H1 (cell line): ENCODE measurements at regions not wholly inside any gene's neighbourhood (a gene's known extent, or its start where the extent isn't known, plus 50 kb on each side); places are given as distances from the start of the nearest gene placed in this dataset.

ENCODE experiments used
- CTCF ChIA-PET: fragments of 300-600 bp; sonication (Branson Sonifier 250); formaldehyde crosslinking; loops from one replicate; lab custom pipeline; 2021; ENCODE audit not compliant: partially characterized antibody; lab: Charles Lee
- POLR2A ChIA-PET: fragments of 300-600 bp; sonication (Branson Sonifier 250); formaldehyde crosslinking; loops from one replicate; lab custom pipeline; 2021; ENCODE audit warnings: inconsistent platforms; ENCODE audit not compliant: partially characterized antibody; lab: Charles Lee
- DNase-seq, 2 experiments: peaks; one replicate each; pipeline versions ENCODE4 v3.0.0 to v3.0.0-alpha.2; 2010 to 2022; ENCODE audit warnings: low spot score in 2 of 2, low read depth in 1 of 2, mixed read lengths in 1 of 2
- FAIRE-seq: peaks from 2 replicates; lab custom pipeline; 2011; peaks lifted over from hg19 to GRCh38; lab: Jason Lieb, UNC
- H2AFZ ChIP-seq: 2 replicates; pipeline ENCODE4 v1.8.1; 2012; ENCODE audit warnings: low read length, inconsistent platforms
- H2AK5ac ChIP-seq: 2 replicates; pipeline ENCODE4 v1.6.1; 2013; ENCODE audit warnings: low read depth, low read length
- H2BK120ac ChIP-seq: replicated peaks from 2 replicates; pipeline ENCODE3; 2013; ENCODE audit warnings: low read depth, low read length, inconsistent platforms
- H2BK12ac ChIP-seq: 2 replicates; pipeline ENCODE4 v1.6.1; 2013; ENCODE audit warnings: low read depth, low read length
- H2BK15ac ChIP-seq: 2 replicates; pipeline ENCODE4 v1.6.1; 2013; ENCODE audit warnings: low read length
- H2BK20ac ChIP-seq: 2 replicates; pipeline ENCODE4 v1.6.1; 2013; ENCODE audit warnings: low read length
- H2BK5ac ChIP-seq: 2 replicates; pipeline ENCODE4 v1.6.1; 2013; ENCODE audit warnings: low read depth, low read length
- H3K14ac ChIP-seq: 2 replicates; pipeline ENCODE4 v1.6.1; 2013; ENCODE audit warnings: inconsistent platforms; ENCODE audit not compliant: insufficient read length
- H3K18ac ChIP-seq: 2 replicates; pipeline ENCODE4 v1.6.1; 2013; ENCODE audit warnings: low read length; ENCODE audit errors: extremely low read depth
- H3K23ac ChIP-seq: 2 replicates; pipeline ENCODE4 v1.6.1; 2013; ENCODE audit warnings: inconsistent platforms; ENCODE audit not compliant: insufficient read length
- H3K23me2 ChIP-seq: 2 replicates; pipeline ENCODE4 v1.6.1; 2013; ENCODE audit warnings: low read depth, low read length
- H3K27ac ChIP-seq: 2 replicates; pipeline ENCODE4 v1.6.1; 2011; ENCODE audit warnings: low read depth, low read length, inconsistent platforms
- H3K27me3 ChIP-seq, 4 experiments: replicated peaks in 1 of 4; 1 replicate in 1 of 4; 2 replicates in 3 of 4; pipeline versions ENCODE4 v1.6.1 to v1.8.1; 2011 to 2013; ENCODE audit warnings: low read length in 3 of 4, mild to moderate bottlenecking in 3 of 4, inconsistent platforms in 2 of 4, mixed read lengths in 2 of 4, moderate library complexity in 1 of 4; ENCODE audit not compliant: control insufficient read depth in 3 of 4, insufficient read depth in 3 of 4; ENCODE audit errors: extremely low read depth in 1 of 4
- H3K36me3 ChIP-seq, 4 experiments: 2 replicates each; pipeline versions ENCODE4 v1.6.1 to v1.8.1; 2011 to 2013; ENCODE audit warnings: mild to moderate bottlenecking in 4 of 4, low read length in 3 of 4, moderate library complexity in 2 of 4, control low read depth in 1 of 4, inconsistent platforms in 1 of 4; ENCODE audit not compliant: insufficient read depth in 4 of 4, control insufficient read depth in 2 of 4
- H3K4ac ChIP-seq: replicated peaks from 2 replicates; pipeline ENCODE3; 2013; ENCODE audit warnings: low read length, low read depth, mixed read lengths, inconsistent platforms; ENCODE audit not compliant: insufficient read length
- H3K4me1 ChIP-seq, 4 experiments: replicated peaks in 1 of 4; 1 replicate in 1 of 4; 2 replicates in 3 of 4; pipeline versions ENCODE4 v1.6.1 to v1.8.1; 2011 to 2013; ENCODE audit warnings: low read length in 3 of 4, inconsistent platforms in 2 of 4, mixed read lengths in 1 of 4; ENCODE audit not compliant: insufficient read depth in 4 of 4, control insufficient read depth in 3 of 4
- H3K4me2 ChIP-seq, 2 experiments: 2 replicates each; pipeline versions ENCODE4 v1.6.1 to v1.8.1; 2011 to 2013; ENCODE audit warnings: low read depth in 2 of 2, low read length in 2 of 2, control low read depth in 1 of 2, inconsistent platforms in 1 of 2, mild to moderate bottlenecking in 1 of 2; ENCODE audit not compliant: insufficient read depth in 1 of 2
- H3K4me3 ChIP-seq, 4 experiments: fragments of 200-600, 300-600 bp in 1 of 4; sonication (generic), shearing (Covaris generic), sonication (Bioruptor Twin) in 1 of 4; 2 replicates each; pipeline versions ENCODE4 v1.5.1 to v1.8.1; 2011 to 2016; ENCODE audit warnings: low read length in 4 of 4, low read depth in 3 of 4, control low read depth in 2 of 4, inconsistent platforms in 2 of 4, mild to moderate bottlenecking in 2 of 4, mixed read lengths in 1 of 4, moderate library complexity in 1 of 4; ENCODE audit not compliant: insufficient read depth in 2 of 4; ENCODE audit errors: extremely low read depth in 1 of 4
- H3K56ac ChIP-seq: replicated peaks from 2 replicates; pipeline ENCODE3; 2013; ENCODE audit warnings: low read depth, mild to moderate bottlenecking, mixed read lengths, low read length, inconsistent platforms; ENCODE audit not compliant: insufficient read length
- H3K79me1 ChIP-seq: 2 replicates; pipeline ENCODE4 v1.6.1; 2013; ENCODE audit warnings: low read depth, low read length, control low read depth
- H3K79me2 ChIP-seq, 2 experiments: 2 replicates each; pipeline versions ENCODE4 v1.6.1 to v1.8.1; 2012 to 2013; ENCODE audit warnings: low read length in 2 of 2, mild to moderate bottlenecking in 2 of 2, inconsistent platforms in 1 of 2; ENCODE audit not compliant: insufficient read depth in 2 of 2, control insufficient read depth in 1 of 2
- H3K9ac ChIP-seq, 4 experiments: replicated peaks in 1 of 4; 1 replicate in 1 of 4; 2 replicates in 3 of 4; pipeline versions ENCODE4 v1.6.1 to v1.8.1; 2011 to 2013; ENCODE audit warnings: low read depth in 3 of 4, low read length in 3 of 4, control low read depth in 2 of 4, mild to moderate bottlenecking in 2 of 4, moderate library complexity in 2 of 4, inconsistent platforms in 1 of 4; ENCODE audit errors: extremely low read depth in 1 of 4
- H3K9me3 ChIP-seq, 2 experiments: 2 replicates each; pipeline versions ENCODE4 v1.6.1 to v1.8.1; 2012 to 2013; ENCODE audit warnings: mild to moderate bottlenecking in 2 of 2, moderate library complexity in 2 of 2, control low read depth in 1 of 2, inconsistent platforms in 1 of 2, low read depth in 1 of 2, low read length in 1 of 2, mixed read lengths in 1 of 2; ENCODE audit not compliant: insufficient read depth in 2 of 2
- H4K20me1 ChIP-seq, 2 experiments: replicated peaks in 1 of 2; 2 replicates each; pipeline versions ENCODE3 to v1.8.1; 2011 to 2013; ENCODE audit warnings: inconsistent platforms in 2 of 2, low read length in 2 of 2, mild to moderate bottlenecking in 1 of 2; ENCODE audit not compliant: insufficient read depth in 2 of 2, control insufficient read depth in 1 of 2
- H4K5ac ChIP-seq: 2 replicates; pipeline ENCODE4 v1.6.1; 2013; ENCODE audit warnings: low read length, low read depth, mixed read lengths, inconsistent platforms; ENCODE audit not compliant: insufficient read length
- H4K8ac ChIP-seq: 2 replicates; pipeline ENCODE4 v1.8.0; 2013; ENCODE audit warnings: mild to moderate bottlenecking, moderate library complexity, low read length, inconsistent platforms; ENCODE audit not compliant: insufficient read depth; ENCODE audit errors: extremely low read depth
- H4K91ac ChIP-seq: replicated peaks from 2 replicates; pipeline ENCODE3; 2013; ENCODE audit warnings: low read length, mixed read lengths, inconsistent platforms; ENCODE audit not compliant: insufficient read length
- ASH2L ChIP-seq: fragments of 200-600, 300-600 bp; sonication (generic); IDR thresholded peaks from one replicate; pipeline ENCODE4 v1.7.1; 2017; ENCODE audit warnings: low read length
- BRCA1 ChIP-seq: IDR thresholded peaks from 2 replicates; pipeline ENCODE4 v1.6.1; 2012; ENCODE audit warnings: low read depth, low read length, improper control_type of control experiment
- CBX8 ChIP-seq: fragments of 300-800, 300-1000 bp; sonication (generic); IDR thresholded peaks from 2 replicates; pipeline ENCODE4 v1.7.1; 2016; ENCODE audit warnings: low read depth, low read length, borderline replicate concordance
- KDM5A ChIP-seq: fragments of 200-600 bp; IDR thresholded peaks from 2 replicates; pipeline ENCODE4 v1.7.1; 2012; ENCODE audit warnings: mild to moderate bottlenecking, low read length, inconsistent platforms, mixed read lengths
- SIRT6 ChIP-seq: IDR thresholded peaks from one replicate; pipeline ENCODE4 v1.7.1; 2012; ENCODE audit warnings: low read length, inconsistent platforms
- TAF1 ChIP-seq: IDR thresholded peaks from 2 replicates; pipeline ENCODE4 v1.6.1; 2011; ENCODE audit warnings: mild to moderate bottlenecking, low read depth, low read length
- TAF7 ChIP-seq: optimal IDR thresholded peaks from 2 replicates; pipeline ENCODE3; 2011; ENCODE audit warnings: low read depth, mild to moderate bottlenecking, inconsistent platforms, low read length, moderate library complexity, borderline replicate concordance
- TEAD4 ChIP-seq: IDR thresholded peaks from 2 replicates; pipeline ENCODE4 v1.6.1; 2012; ENCODE audit warnings: low read depth, low read length, inconsistent platforms, mixed read lengths

DNA sequence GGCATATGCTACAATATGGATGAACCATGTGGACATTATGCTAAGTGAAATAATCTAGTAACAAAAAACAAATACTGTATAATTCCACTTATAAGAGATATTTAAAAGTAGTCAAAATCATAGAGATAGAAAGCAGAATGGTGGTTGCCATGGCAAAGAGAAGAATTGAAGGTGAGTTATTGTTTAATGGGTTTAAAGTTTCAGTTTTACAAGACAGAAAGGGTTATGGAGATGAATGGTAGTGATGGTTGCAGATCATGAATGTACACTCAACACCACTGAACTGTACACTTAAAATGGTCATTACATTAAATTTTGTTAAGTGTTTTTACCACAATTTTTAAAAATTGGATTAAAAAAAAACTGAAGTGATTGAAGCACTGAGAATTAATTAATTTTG lies 298.2 kb upstream of the ZC3H15 start (continued):
- TF ChIP-seq SIRT6: no peak

DNA sequence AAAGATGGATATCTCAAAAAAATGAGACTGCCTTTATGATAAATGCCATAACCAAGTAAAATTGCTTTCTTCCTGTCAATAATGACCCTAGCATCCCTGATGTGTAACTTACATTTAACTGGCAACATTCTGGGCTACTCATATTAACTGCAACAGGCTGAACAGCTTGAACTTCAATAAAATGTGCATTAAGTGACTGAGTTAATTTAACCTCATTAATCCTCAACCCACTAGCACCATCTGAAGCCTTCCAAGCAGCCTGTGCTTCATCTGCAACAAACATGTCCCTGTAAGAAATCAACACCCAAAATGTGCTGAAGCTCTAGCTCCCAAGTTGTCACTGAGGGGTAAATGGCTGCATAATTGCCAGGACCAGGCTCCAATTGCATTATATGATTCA lies 296.2 kb upstream of the ZC3H15 start:
- no peak overlapping the region for H3K27ac ChIP-seq
- no peak overlapping the region for H2BK5ac ChIP-seq
- H2BK12ac ChIP-seq: no peak overlapping the region
- H3K9me3 ChIP-seq: peaks cover 3 to 6% of the 10 kb centered on the region in 2 experiments; a peak in 2 of 4 replicates
- no peak overlapping the region for H3K4ac ChIP-seq
- no peak overlapping the region for H4K91ac ChIP-seq
- no peak overlapping the region for H3K56ac ChIP-seq
- H3K23me2 ChIP-seq: no peaks in the 10 kb centered on the region
- no peak overlapping the region for H3K9ac ChIP-seq
- no peaks in the 10 kb centered on the region for H3K36me3 ChIP-seq
- no peaks in the 10 kb centered on the region for H3K79me2 ChIP-seq
- H3K18ac ChIP-seq: no peak overlapping the region
- H2BK120ac ChIP-seq: no peak overlapping the region
- no peaks in the 10 kb centered on the region for H3K79me1 ChIP-seq
- H3K23ac ChIP-seq: no peak overlapping the region
- H3K14ac ChIP-seq: no peak overlapping the region
- ChIA-PET CTCF (no interaction called here), POLR2A (no interaction called here)
- no peak overlapping the region for H2BK20ac ChIP-seq
- no peaks in the 10 kb centered on the region for H4K20me1 ChIP-seq
- no peak overlapping the region for H2AK5ac ChIP-seq
- H3K4me3 ChIP-seq: no peak overlapping the region
- FAIRE-seq: no peak
- no peaks in the 10 kb centered on the region for H3K4me1 ChIP-seq
- H2BK15ac ChIP-seq: no peak overlapping the region
- no peak overlapping the region for H3K4me2 ChIP-seq
- no peaks in the 10 kb centered on the region for H3K27me3 ChIP-seq
- no peak overlapping the region for H4K8ac ChIP-seq
- H2AFZ ChIP-seq: no peak overlapping the region
- TF ChIP-seq CBX8: no peak
- no peak for TF ChIP-seq TAF7
- TF ChIP-seq BRCA1: no peak
- no peak for TF ChIP-seq KDM5A
- TF ChIP-seq TEAD4: no peak
- no peak for TF ChIP-seq ASH2L
- TF ChIP-seq TAF1: no peak
- no peak for DNase-seq
- no peak overlapping the region for H4K5ac ChIP-seq
